HuH-7 (cell line): ENCODE measurements at regions not wholly inside any gene's neighbourhood (a gene's known extent, or its start where the extent isn't known, plus 50 kb on each side); places are given as distances from the start of the nearest gene placed in this dataset.

ENCODE experiments used
- DNase-seq: peaks from one replicate; pipeline ENCODE4 v3.0.0; 2011; ENCODE audit warnings: low spot score

DNA sequence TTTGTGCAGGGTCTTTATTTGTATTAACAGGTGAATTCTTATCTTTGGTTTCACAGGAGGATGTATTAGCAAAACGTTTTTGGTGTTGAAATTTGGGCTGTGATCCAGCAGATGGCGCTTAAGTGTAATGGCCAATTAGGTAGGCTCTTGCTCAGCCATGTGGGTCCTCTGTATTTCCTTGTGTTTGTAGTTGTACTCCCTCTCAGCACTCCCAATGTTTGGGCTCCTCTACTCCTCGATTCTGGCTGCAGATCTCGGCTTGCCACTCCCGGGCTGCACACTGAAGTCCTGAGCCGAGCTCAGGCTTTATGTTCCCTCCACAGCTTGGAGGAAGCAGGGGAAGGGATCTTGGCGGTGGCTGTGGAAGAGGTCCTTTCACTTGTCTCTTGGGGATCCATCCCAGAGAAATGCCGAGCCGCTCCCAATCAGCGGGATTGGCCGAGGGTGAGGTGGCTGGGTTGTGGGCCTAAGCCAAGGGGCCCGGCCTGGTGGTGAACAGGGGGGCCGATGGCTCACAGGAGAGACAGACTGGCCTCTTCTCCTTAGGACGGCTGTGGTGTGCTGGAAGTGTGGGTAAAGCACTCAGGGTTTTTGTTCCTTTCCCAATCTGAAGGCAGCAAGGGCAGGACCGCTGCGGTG, 133.7 kb downstream of the AEBP2 start:
- peak; percentile 22 for DNase-seq

DNA sequence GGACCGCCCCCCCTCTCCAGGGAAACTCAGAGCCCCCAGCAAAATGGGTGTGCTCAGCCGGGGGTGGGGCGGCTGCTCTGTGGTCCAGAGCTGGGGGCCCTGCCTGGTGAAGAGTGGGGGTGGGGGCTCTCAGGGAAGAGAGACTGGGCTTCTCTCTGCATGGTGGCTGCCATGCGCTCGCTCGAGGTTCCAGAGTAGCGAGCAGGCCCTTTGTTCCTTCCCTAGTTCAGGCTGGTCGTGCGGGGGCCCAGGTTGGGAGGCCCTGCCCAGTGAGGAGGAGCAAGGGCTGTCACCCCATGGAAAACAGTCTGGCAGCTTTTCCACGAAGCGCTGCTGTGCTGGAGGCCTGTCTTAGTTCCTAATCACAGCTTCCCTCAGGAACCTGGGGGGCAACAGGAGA, 134.6 kb downstream of the AEBP2 start:
- no peak for DNase-seq

DNA sequence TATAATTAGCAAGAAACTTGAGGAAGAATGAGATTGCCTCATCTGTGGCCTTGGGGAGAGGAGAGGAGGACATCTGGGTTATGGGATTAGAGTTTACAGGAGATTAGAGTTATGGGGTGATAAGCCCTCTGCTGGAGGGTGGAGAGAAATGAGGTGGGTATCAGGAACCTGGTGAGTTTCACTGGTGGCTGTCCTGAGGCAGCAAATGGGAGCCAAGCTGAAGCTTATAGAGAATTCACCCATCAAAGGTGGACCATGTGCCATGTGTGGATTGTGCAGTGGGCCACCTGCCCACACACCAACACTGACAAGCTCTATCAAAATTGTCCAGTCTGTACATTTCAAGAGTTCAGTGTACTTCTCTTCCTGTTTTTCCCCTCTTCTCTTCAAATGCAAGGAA, 135.3 kb downstream of the AEBP2 start:
- DNase-seq = no peak

DNA sequence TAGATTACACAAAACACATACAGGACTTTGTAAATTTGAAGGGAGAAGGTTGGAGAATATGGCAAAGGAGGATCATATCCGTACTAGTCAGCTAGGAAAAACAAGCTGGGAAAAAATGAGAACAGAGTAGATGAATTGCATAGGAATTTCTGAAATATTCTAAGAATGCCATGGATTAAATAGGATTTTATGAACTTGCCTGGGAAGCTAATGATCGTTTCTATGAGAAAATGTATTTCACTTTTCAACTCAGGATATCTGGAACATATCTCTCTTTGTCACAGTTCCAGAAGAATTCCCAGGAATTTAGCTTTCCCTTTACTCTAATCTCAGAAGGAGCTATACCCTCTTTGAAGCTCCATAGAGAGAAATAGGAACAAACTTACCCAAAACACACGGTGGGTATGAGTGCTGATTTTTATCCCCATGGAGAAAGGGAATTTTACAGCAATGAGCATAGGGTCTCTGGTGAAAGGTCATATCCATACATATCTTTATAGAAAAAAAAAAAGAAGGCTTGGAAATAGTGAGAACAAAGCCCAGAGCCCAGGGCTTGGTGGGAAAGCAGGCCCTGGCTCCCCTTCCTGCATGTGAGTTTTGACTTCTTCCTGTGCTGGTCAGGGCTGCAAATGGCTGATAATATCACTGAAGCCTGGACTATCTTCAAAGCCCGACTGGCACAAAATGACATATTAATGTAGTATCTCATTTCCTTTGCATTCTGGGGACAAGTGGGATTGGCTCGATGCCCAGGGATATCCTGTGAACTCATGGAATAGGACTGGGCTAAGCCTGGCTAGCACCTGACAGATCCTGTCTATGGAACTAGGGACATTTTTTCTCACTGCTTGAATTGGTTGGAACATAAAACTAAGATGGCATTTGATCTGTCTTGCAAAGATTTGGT, 136.3 kb downstream of the AEBP2 start:
- no peak for DNase-seq

DNA sequence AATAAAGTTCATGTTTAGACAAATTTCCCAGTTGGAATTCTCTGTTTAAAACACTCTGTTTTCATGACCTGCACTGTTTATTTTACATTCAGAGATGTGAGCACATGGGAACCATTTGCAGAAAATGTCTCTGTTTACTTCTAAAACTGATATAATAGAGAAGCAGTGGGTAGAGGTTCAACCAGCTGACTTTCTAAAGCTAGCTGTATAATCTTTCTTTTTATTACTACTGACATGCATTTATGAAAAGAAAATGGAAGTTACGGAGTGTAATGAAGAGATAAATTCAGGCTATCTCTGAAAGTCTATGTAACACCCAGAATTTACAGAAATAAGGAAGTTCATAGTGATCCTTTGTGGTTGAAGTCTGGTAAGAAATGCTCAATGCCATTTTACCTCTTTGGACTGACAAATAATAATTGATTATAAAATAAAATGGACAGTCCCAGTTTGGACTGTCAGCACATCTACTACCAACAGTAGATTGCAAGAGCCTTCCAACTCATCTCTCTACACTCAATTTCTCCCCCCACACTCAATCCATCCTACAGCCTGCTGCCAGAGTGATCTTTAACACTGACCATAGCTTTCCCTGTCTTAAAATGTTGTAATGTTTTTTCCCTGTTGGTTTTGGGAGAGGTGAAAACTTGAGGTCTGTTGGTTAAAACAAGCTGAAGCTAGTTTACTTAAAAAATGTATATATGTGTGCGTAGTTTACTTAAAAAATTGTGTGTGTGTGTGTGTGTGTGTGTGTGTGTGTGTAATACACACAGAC, 137.4 kb downstream of the AEBP2 start:
- no peak for DNase-seq

DNA sequence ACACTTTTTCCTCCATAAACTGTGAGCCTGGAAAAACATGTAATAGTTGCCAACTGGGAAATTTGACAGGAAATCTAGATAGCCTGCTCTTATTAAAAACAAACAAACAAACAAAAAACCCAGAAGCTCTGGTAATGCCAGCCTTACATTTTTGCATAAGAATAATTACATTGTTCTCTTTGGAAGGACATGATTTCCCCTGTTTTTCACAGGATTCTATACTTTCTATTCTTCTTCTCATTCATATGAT, 137.9 kb downstream of the AEBP2 start:
- DNase-seq = no peak

DNA sequence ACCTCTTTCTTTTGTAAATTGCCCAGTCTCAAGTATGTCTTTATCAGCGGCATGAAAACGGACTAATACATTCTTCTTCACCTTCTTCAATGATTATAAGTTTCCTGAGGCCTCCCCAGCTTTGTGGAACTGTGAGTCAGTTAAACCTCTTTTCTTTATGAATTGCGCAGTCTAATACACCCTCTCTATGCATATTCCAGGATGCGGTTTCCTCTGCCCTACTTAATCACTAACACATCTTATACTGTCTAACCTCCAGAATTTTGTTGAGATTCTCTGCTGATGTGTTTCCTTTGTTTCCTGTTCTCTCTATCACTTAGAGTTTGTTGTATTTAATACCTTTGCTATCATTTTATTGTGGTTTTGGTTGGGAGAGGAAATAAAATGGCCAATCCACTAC, 145.4 kb downstream of the AEBP2 start:
- DNase-seq = no peak

DNA sequence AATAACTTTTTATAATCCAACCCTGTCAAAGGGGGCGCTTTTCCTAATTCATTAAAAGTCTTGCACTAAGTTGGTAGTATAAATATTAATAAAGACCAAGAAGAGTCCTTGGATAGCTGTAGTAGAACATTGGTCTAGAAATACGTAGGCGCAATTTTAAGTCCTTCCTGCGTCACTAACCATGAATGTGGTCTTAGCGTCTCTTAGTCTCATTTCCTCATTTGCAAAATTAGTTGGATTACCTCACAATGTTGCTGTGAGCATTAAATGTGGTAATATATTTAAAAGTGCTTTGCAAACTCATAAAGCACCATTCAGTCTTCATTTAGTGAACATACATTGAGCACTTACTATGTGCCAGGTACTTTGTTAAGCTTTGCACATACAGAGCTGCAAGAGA, 149.7 kb downstream of the AEBP2 start:
- no peak for DNase-seq

DNA sequence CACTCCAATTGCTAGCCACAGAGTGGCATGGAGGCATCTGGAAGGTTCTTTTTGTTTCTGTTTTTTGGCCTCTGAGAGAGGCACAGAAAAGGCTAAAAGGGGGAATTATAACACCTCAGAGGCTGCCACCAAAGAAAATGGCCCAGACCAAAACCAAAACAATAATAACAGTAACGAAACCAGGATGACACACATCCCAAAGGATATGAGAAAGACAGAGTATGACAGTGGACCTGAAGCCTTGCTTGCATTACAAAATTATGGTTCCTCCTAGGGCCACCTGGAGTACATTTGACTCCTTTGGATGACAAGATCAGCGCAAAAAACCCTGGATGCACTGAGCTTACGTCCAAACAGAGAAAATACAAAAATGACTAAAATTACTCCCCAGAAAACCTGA, 152.7 kb downstream of the AEBP2 start:
- no peak for DNase-seq

DNA sequence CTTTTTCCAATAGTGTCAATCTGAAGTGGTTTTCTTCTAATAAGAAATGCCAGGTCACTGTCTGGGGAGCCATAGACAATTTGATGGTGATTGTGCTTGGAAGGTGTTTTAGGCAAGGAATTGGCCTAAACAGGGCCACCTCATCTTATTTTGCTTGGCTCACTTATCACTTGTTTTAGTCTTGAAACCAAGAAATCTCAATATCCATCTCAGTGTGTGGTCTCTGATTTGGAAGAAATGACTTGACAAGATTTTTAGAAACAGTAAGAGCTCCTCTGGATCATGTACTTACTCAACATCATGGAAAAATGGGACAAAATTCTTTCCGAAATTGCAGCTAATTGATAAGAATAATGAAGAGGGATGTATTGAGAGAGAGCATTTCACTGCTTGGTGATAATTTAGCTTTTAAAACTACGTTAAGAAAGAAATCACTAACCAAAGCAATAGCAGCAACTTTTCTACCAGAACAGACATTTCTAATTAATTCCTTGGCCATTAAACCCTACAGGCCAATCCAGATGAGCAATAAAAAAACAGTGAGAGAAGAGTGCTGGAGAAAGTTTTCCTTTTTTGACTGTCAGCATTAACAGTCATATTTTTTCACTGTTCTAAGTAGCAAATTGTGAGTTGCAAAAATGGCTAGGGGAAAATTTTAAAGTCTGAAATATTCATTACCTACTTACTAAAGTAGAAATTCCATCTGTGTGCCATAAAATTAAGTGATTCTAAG, 157.3 kb downstream of the AEBP2 start:
- no peak for DNase-seq

DNA sequence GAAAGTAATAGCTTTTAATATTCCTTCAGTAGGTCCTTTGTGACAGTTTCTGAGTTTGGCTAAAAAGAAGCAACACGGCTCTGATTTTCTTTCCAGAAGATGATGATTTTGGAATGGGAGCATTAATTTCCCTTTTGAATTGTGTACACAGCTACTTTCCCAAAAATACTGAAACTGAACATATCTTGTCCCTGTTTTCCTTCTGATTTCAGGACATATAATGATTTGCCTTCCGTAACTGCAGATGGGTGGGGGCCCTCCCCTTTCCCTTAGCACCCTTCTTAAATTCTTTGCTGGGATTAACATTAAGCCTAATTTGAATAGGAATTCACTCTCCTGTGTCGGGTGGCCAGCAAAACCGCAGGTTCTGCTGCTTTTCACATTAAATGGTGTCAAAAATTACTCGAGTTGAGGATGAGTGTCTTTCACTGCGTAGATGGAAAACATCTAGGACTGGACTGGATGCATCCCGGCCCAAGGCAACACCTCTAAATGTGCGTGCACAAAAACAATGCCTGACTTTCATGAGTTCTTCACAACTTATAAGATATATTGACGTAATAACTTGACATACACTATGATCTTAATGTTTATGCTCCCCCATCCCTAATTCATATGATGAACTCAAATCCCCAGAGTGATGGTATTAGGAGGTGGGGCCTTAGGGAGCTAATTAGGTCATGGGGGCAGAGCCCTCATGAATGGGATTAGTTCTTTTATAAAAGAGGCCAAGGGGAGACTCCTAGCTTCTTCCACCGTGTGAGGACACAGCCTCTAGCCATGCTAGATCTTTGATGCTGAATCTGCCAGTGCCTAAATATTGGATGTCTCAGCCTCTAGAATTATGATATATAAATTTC, 158.1 kb downstream of the AEBP2 start:
- no peak for DNase-seq

DNA sequence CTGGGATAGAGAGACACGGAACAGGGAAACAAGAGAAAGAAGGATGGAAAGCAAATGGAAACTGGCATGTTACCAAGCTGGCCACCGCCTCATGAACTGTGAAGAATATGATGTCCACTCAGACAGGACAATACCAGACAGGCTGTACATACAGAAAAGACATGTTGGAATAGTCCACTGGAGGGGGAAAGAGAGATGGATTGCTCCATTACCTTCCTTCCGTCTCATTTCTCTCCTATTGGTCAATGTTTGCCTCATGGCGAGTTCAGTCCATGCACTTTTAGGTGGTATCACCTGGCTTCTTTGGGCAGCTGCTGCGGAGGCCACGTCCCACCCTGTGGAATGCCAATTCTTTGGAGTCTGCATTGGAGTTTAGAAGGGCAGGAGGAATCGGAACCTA, 166.4 kb downstream of the AEBP2 start:
- no peak for DNase-seq

DNA sequence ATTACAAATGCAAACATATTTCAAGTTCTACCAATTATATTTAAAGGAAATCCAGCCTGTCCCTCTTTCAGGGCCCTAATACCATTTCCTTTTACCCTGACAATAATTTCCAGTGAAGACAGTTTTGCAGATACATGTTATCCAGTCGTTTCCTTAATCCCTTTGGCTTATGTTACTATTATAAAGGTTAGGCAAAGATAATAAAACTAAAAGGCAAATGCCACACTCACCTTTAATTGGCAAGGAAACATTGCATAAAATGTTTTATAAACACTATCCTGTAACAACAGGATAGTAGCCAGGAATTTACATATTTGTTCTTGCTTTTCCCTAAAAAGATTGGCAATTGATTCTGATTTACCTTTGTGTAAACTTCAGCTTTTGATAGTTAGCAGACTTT, 168.7 kb downstream of the AEBP2 start:
- no peak for DNase-seq

DNA sequence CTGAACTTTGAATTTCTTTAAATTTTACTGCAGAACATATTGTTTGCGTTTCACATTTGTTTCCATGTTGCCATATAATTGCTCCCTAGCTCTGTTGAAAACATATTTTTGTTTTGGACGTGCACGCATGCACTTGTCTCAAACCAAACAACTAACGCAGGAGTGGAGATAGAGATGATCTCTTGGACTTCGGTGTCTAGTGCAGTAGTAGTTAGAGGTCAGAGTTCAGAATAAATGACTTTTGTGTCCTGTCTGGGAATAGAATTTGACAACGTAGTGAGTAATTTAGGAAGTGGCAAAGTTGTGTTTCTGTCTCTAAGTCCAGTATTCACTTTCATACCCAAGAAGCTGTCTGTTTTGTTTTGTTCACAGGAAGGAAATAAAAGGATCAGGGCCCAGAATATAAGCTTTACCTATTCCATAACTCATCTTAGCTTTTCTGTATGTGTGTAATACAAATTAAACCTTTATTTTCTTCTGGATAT, 173.8 kb downstream of the AEBP2 start:
- no peak for DNase-seq

DNA sequence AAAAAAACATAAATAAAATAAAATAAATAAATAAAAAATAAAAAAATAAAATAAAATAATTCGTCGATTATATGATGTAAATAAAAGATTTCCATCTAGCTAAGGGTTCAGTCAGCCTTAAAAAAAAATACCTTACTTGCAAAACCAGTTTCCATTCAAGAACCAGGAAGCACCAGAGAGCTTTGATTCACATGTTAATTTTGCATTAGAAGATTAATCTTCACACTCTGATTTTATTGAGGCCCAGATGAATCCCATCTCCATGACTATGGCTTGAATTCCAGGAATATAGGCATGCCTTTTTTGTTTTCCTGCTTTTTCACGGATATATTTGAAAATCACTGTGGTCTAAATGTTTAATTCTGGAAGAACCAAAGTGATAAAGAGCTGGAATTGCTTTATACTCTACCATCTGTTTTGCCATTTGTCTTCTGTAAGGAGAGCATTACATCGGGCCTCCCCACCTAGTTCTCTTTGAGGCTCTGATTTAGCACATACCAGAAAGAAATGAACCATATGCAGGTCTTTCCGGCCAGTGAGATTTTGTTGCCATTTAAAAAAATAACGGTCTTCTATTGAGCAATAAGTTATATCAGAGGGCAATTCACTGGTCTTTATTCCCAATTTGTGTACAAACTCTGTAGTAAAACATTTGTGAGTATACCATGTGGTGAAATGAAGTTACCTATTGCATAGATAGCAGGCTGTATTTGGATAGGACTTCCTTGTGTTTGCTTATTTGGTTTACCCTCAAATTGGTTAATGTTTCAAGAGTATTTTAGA, 175.5 kb downstream of the AEBP2 start:
- DNase-seq = peak; percentile 27

DNA sequence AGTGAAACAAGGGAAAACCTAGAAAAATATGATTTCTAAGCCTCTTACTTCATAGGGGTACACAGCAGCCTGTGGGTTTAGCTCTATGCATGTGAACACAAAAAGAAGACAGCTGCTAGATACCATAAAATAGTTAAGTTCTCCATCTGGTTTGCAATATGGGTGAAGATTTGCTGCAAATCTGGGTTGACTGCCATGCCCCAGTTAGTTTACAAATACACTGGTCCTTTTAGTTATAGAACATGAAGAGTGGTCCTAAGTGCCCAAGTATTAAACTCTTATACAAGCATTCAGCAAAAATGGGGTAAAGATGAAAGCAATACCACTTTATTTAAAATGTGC, 176.1 kb downstream of the AEBP2 start:
- DNase-seq = no peak

DNA sequence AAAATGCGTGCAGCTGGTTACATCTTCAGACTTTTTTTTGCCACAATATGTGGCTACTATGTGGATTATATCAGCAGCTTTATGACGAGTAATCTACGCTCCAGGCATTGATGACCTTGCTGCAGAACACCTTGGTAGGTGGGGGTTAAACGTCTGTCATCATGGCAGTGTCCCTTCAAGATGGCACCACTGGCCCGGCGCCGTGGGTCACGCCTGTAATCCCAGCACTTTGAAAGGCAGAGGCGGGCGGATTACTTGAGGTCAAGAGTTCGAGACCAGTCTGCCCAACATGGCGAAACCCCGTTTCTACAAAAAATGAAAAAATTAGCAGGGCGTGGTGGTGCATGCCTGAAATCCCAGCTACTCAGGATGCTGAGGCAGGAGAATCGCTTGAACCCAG, 177.5 kb downstream of the AEBP2 start:
- DNase-seq = no peak

DNA sequence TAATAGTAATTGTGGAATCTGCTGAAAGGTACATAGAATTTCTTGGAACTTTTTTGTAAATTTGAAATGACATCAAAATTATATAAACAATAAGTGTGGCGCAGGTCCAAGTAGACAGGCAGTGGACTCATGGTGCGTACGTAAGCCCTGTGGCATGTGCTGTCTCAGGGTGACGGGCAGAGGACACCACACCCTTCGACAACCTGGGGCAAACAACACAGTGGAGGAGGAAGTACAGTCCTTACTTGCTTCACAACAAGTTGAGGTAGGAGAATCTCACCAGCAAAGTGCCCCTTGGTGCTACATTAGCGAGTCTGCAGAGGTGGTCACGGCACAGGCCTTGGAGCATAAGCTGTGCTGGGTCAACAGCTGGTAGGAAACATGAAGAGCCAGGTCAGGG, 180.9 kb downstream of the AEBP2 start:
- no peak for DNase-seq

DNA sequence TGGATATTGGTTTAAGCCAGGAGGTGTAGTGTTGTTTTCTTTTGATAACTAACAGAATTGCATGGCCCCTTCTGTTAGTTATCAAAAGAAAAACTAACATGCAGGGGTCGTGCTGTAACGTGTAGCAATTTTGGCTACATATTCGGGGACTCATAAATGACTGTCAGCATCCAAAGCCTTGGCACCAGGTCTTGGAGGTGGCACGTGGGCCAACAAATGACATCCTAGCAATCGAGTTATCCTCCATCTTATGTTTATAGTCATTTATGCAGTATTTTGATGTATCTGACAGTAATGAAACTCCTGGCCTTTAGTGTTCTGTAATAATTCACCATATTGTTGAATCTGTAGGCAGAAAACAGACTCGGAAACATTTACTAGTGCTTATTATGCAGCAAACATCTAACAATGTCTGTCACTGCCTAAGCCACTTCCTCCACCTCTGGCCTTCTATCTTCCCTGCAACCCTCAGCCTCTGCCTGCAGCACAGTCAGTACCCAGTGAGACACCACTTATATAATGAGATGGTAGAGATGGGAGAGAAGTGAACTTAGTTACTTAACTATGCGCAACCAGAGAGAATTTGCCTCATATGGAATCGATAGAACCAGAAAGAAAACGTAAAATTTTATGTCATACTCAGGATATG, 184.6 kb downstream of the AEBP2 start:
- no peak for DNase-seq

DNA sequence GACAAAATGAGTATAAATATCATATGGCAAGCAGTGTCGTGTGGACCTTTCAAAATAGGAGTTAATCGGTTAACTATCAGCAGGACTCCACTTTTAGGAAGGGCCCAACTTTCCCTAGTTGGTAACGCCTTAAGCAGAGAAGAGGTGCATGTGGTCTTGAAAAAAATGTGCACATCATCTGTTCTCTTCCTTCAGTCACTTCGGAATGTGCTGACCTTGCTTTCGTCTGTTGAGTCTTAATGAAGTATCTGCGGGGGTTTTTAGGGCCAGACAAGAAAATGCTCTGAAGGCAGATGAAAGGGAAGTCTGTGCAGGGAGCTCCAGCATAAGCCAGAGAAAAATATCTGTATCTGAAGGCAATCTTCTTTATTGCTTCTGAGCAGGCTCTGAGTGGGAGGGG, 185.2 kb downstream of the AEBP2 start:
- no peak for DNase-seq
